SK-N-SH treated with all-trans-retinoic acid at 6 μM for 48 hours (cell line): ENCODE measurements at regions not wholly inside any gene's neighbourhood (a gene's known extent, or its start where the extent isn't known, plus 50 kb on each side); places are given as distances from the start of the nearest gene placed in this dataset.

Experiments
- ATAC-seq: fragments of 200-7000 bp; cut with Tn5 transposase; 3 replicates; pipeline ENCODE4 v1.9.1; 2020; ENCODE audit warnings: mild to moderate bottlenecking, moderate library complexity
- ARNTL ChIP-seq: fragments of 450-650 bp; formaldehyde crosslinking; IDR thresholded peaks from 2 replicates; pipeline ENCODE4 v1.5.0; 2020; ENCODE audit warnings: low read depth, mild to moderate bottlenecking, moderate library complexity, borderline replicate concordance
- CSDC2 ChIP-seq: fragments of 250-450 bp; sonication (Bioruptor Pico); IDR thresholded peaks from 2 replicates; pipeline ENCODE4 v1.5.0; 2020; ENCODE audit warnings: mild to moderate bottlenecking, moderate library complexity
- CSRNP3 ChIP-seq: fragments of 250-450 bp; sonication (Bioruptor Pico); IDR thresholded peaks from 2 replicates; pipeline ENCODE4 v1.5.1; 2021; ENCODE audit warnings: mild to moderate bottlenecking, moderate library complexity
- ESRRG ChIP-seq: fragments of 250-450 bp; sonication (Bioruptor Pico); IDR thresholded peaks from 2 replicates; pipeline ENCODE4 v1.6.1; 2021; ENCODE audit warnings: mild to moderate bottlenecking
- GLIS3 ChIP-seq: fragments of 250-450 bp; sonication (Bioruptor Pico); IDR thresholded peaks from 2 replicates; pipeline ENCODE4 v1.5.0; 2020; ENCODE audit warnings: mild to moderate bottlenecking, moderate library complexity
- ISL1 ChIP-seq: fragments of 250-450 bp; sonication (Bioruptor Pico); IDR thresholded peaks from 2 replicates; pipeline ENCODE4 v2.1.2; 2022; ENCODE audit warnings: mild to moderate bottlenecking, moderate library complexity
- OSR1 ChIP-seq: fragments of 250-450 bp; sonication (Bioruptor Pico); IDR thresholded peaks from 2 replicates; pipeline ENCODE4 v1.8.0; 2022; ENCODE audit warnings: moderate library complexity, mild to moderate bottlenecking, inconsistent platforms
- PATZ1 ChIP-seq: fragments of 250-450 bp; sonication (Bioruptor Pico); IDR thresholded peaks from 2 replicates; pipeline ENCODE4 v1.8.0; 2020; ENCODE audit warnings: mild to moderate bottlenecking, moderate library complexity, borderline replicate concordance
- POU6F1 ChIP-seq: fragments of 250-450 bp; sonication (Bioruptor Pico); IDR thresholded peaks from 2 replicates; pipeline ENCODE4 v1.8.0; 2021; ENCODE audit warnings: low read depth, mild to moderate bottlenecking, moderate library complexity, borderline replicate concordance
- PPARA ChIP-seq: fragments of 250-450 bp; sonication (Bioruptor Pico); IDR thresholded peaks from 2 replicates; pipeline ENCODE4 v1.5.0; 2020; ENCODE audit warnings: mild to moderate bottlenecking, borderline replicate concordance
- RARB ChIP-seq: fragments of 250-450 bp; sonication (Bioruptor Pico); IDR thresholded peaks from 2 replicates; pipeline ENCODE4 v1.8.0; 2021; ENCODE audit warnings: mild to moderate bottlenecking, moderate library complexity
- SNAI2 ChIP-seq: fragments of 250-450 bp; sonication (Bioruptor Pico); IDR thresholded peaks from 2 replicates; pipeline ENCODE4 v1.5.0; 2020; ENCODE audit warnings: mild to moderate bottlenecking, moderate library complexity
- TCF4 ChIP-seq: fragments of 250-450 bp; sonication (Bioruptor Pico); IDR thresholded peaks from 2 replicates; pipeline ENCODE4 v1.8.0; 2021; ENCODE audit warnings: mild to moderate bottlenecking, moderate library complexity, borderline replicate concordance
- TOX ChIP-seq: fragments of 250-450 bp; sonication (Bioruptor Pico); IDR thresholded peaks from 2 replicates; pipeline ENCODE4 v1.8.0; 2021; ENCODE audit warnings: mild to moderate bottlenecking, moderate library complexity, borderline replicate concordance
- TSHZ2 ChIP-seq: fragments of 250-450 bp; sonication (Bioruptor Pico); IDR thresholded peaks from 2 replicates; pipeline ENCODE4 v1.5.0; 2020; ENCODE audit warnings: mild to moderate bottlenecking, moderate library complexity
- ZC3H10 ChIP-seq: fragments of 250-450 bp; sonication (Bioruptor Pico); IDR thresholded peaks from 2 replicates; pipeline ENCODE4 v1.5.1; 2021; ENCODE audit warnings: mild to moderate bottlenecking, moderate library complexity
- ZFP3 ChIP-seq: fragments of 250-450 bp; sonication (Bioruptor Pico); IDR thresholded peaks from 2 replicates; pipeline ENCODE4 v1.5.0; 2020; ENCODE audit warnings: mild to moderate bottlenecking, moderate library complexity
- ZFP30 ChIP-seq: fragments of 450-650 bp; formaldehyde crosslinking; IDR thresholded peaks from 2 replicates; pipeline ENCODE4 v1.5.0; 2022; ENCODE audit warnings: mild to moderate bottlenecking, moderate library complexity
- ZNF565 ChIP-seq: fragments of 450-650 bp; formaldehyde crosslinking; conservative IDR thresholded peaks from 2 replicates; pipeline ENCODE4 v1.5.0; 2020; ENCODE audit warnings: low read depth, mild to moderate bottlenecking, moderate library complexity
- ZNF70 ChIP-seq: fragments of 450-650 bp; formaldehyde crosslinking; IDR thresholded peaks from 2 replicates; pipeline ENCODE4 v1.5.0; 2020; ENCODE audit warnings: mild to moderate bottlenecking, moderate library complexity
- ZNF8 ChIP-seq: fragments of 450-650 bp; formaldehyde crosslinking; IDR thresholded peaks from 2 replicates; pipeline ENCODE4 v1.5.0; 2020; ENCODE audit warnings: mild to moderate bottlenecking, moderate library complexity

GRCh38 chr14:86865934-86866333 lies 1127.0 kb downstream of the GALC start (continued):
- TF ChIP-seq POU6F1 (CRISPR knock-in tag) (no peak), TCF4 (no peak), ZNF70 (CRISPR knock-in tag) (no peak), GLIS3 (CRISPR knock-in tag) (no peak), ISL1 (CRISPR knock-in tag) (no peak), ZFP3 (no peak)

GRCh38 chr14:86858591-86858990 lies 1134.4 kb downstream of the GALC start:
- TF ChIP-seq ZFP3 (no peak), ZNF565 (CRISPR knock-in tag) (no peak), ZC3H10 (CRISPR knock-in tag) (no peak), ARNTL (CRISPR knock-in tag) (no peak), ZFP30 (no peak), SNAI2 (CRISPR knock-in tag) (no peak), CSRNP3 (CRISPR knock-in tag) (no peak), RARB (CRISPR knock-in tag) (no peak), ISL1 (CRISPR knock-in tag) (no peak), TCF4 (no peak), TOX (no peak)
- ATAC-seq = no peak

GRCh38 chr14:86858031-86858430 lies 1135.0 kb downstream of the GALC start:
- TF ChIP-seq CSDC2 (CRISPR knock-in tag) (no peak), OSR1 (no peak), ZFP3 (no peak), ESRRG (CRISPR knock-in tag) (no peak)
- no peak for ATAC-seq

GRCh38 chr14:86852530-86852929 lies 1140.5 kb downstream of the GALC start:
- TF ChIP-seq ZC3H10 (CRISPR knock-in tag) (no peak), PPARA (no peak), TSHZ2 (CRISPR knock-in tag) (no peak), PATZ1 (CRISPR knock-in tag) (no peak), TOX (no peak), POU6F1 (CRISPR knock-in tag) (no peak), ZNF8 (CRISPR knock-in tag) (no peak), OSR1 (no peak), SNAI2 (CRISPR knock-in tag) (no peak), TCF4 (no peak)
- no peak for ATAC-seq
